Natural killer cell treated with Interleukin-12 subunit alpha and Interleukin-12 subunit beta and Interleukin-15 and Interleukin-18, amount 100 ng/mL, for 72 hours (primary cell): ENCODE measurements at regions not wholly inside any gene's neighbourhood (a gene's known extent, or its start where the extent isn't known, plus 50 kb on each side); places are given as distances from the start of the nearest gene placed in this dataset.
"Not testable (repeated sequence)": the region's sequence is repeated elsewhere in the genome, so short reads cannot be mapped to it uniquely, and the experiment has no call there.

Experiments used
- ATAC-seq, 2 donors: fragments of 150-1000 bp; cut with Tn5 transposase in 1 of 2; sonication (Bioruptor Pico), chemical (Tn5 transposase) in 1 of 2; 2 replicates each; pipeline ENCODE4 v1.10.0; 2021
- DNase-seq: peaks from one replicate; pipeline ENCODE4 v3.0.0; 2022; ENCODE audit warnings: low spot score
- H3K27ac Mint-ChIP-seq, 2 donors: 1 replicate in 1 of 2; 2 replicates in 1 of 2; pipeline ENCODE4 v1.8.0; 2022; ENCODE audit warnings: mixed read lengths in 2 of 2, mild to moderate bottlenecking in 1 of 2, moderate library complexity in 1 of 2
- H3K27me3 Mint-ChIP-seq, 2 donors: 1 replicate in 1 of 2; 2 replicates in 1 of 2; pipeline ENCODE4 v1.8.0; 2022; ENCODE audit warnings: mixed read lengths in 2 of 2
- H3K36me3 Mint-ChIP-seq: one replicate; pipeline ENCODE4 v1.8.0; 2022; ENCODE audit warnings: mixed read lengths
- H3K4me1 Mint-ChIP-seq, 2 donors: 1 replicate in 1 of 2; 2 replicates in 1 of 2; pipeline ENCODE4 v1.8.0; 2022; ENCODE audit warnings: low read depth in 2 of 2, mixed read lengths in 2 of 2, mild to moderate bottlenecking in 1 of 2
- H3K4me3 Mint-ChIP-seq: one replicate; pipeline ENCODE4 v1.8.0; 2022; ENCODE audit warnings: mixed read lengths
- H3K9me3 Mint-ChIP-seq: 2 replicates; pipeline ENCODE4 v1.8.0; 2022; ENCODE audit warnings: mixed read lengths

- H3K4me1 Mint-ChIP-seq, DNase-seq, ATAC-seq, H3K4me3 Mint-ChIP-seq, H3K27ac Mint-ChIP-seq, H3K27me3 Mint-ChIP-seq: not testable (repeated sequence)
- Mint-ChIP-seq H3K36me3 (peaks cover 93% of the 10 kb centered on the region), H3K9me3 (peaks cover 89% of the 10 kb centered on the region)
Observed at GRCh38 chr22:10722804-10723203, 4805.2 kb upstream of the OR11H1 start.

- H3K27me3 Mint-ChIP-seq, ATAC-seq, H3K4me1 Mint-ChIP-seq, H3K4me3 Mint-ChIP-seq, DNase-seq, H3K27ac Mint-ChIP-seq: not testable (repeated sequence)
- Mint-ChIP-seq H3K36me3 (peaks cover 93% of the 10 kb centered on the region), H3K9me3 (peaks cover 89% of the 10 kb centered on the region)
Observed at GRCh38 chr22:10723966-10724365, 4804.0 kb upstream of the OR11H1 start.

GRCh38 chr22:10727393-10727792 lies 4800.6 kb upstream of the OR11H1 start:
- H3K4me3 Mint-ChIP-seq, result no peak overlapping the region
- peaks cover 75% of the 10 kb centered on the region for H3K9me3 Mint-ChIP-seq
- ATAC-seq (peak in 1 of 2 donors; percentile 59), DNase-seq (no peak)
- H3K27ac Mint-ChIP-seq, result no peak overlapping the region
- H3K27me3 Mint-ChIP-seq, result no peaks in the 10 kb centered on the region
- H3K36me3 Mint-ChIP-seq, result peaks cover 86% of the 10 kb centered on the region
- no peaks in the 10 kb centered on the region for H3K4me1 Mint-ChIP-seq

- Mint-ChIP-seq H3K9me3 (peaks cover 53% of the 10 kb centered on the region), H3K36me3 (peaks cover 67% of the 10 kb centered on the region)
- not testable (repeated sequence) for H3K27ac Mint-ChIP-seq, H3K4me3 Mint-ChIP-seq, DNase-seq, ATAC-seq, H3K4me1 Mint-ChIP-seq, H3K27me3 Mint-ChIP-seq
Observed at GRCh38 chr22:10729979-10730378, 4798.0 kb upstream of the OR11H1 start.

GRCh38 chr22:10730706-10731105 lies 4797.3 kb upstream of the OR11H1 start:
- not testable (repeated sequence) for H3K27me3 Mint-ChIP-seq, H3K27ac Mint-ChIP-seq, DNase-seq, H3K4me1 Mint-ChIP-seq, H3K4me3 Mint-ChIP-seq, ATAC-seq
- peaks cover 50% of the 10 kb centered on the region for H3K9me3 Mint-ChIP-seq
- peaks cover 61% of the 10 kb centered on the region for H3K36me3 Mint-ChIP-seq

GRCh38 chr22:10731246-10731974 lies 4796.6 kb upstream of the OR11H1 start:
- H3K4me1 Mint-ChIP-seq, H3K4me3 Mint-ChIP-seq, H3K27ac Mint-ChIP-seq, DNase-seq, H3K27me3 Mint-ChIP-seq: not testable (repeated sequence)
- ATAC-seq, result peak in 1 of 2 donors; percentile 29
- Mint-ChIP-seq H3K36me3 (peaks cover 54% of the 10 kb centered on the region), H3K9me3 (peaks cover 48% of the 10 kb centered on the region)

GRCh38 chr22:10735075-10735474 lies 4792.9 kb upstream of the OR11H1 start:
- not testable (repeated sequence) for H3K27me3 Mint-ChIP-seq, H3K4me1 Mint-ChIP-seq, DNase-seq, H3K4me3 Mint-ChIP-seq, H3K27ac Mint-ChIP-seq, ATAC-seq
- peaks cover 29% of the 10 kb centered on the region for H3K9me3 Mint-ChIP-seq
- H3K36me3 Mint-ChIP-seq, result peaks cover 35% of the 10 kb centered on the region

GRCh38 chr22:10736879-10737278 lies 4791.1 kb upstream of the OR11H1 start:
- peaks cover 27% of the 10 kb centered on the region for H3K9me3 Mint-ChIP-seq
- ATAC-seq, H3K4me1 Mint-ChIP-seq, DNase-seq, H3K27me3 Mint-ChIP-seq, H3K27ac Mint-ChIP-seq, H3K4me3 Mint-ChIP-seq: not testable (repeated sequence)
- H3K36me3 Mint-ChIP-seq, result peaks cover 34% of the 10 kb centered on the region

GRCh38 chr22:10737931-10738330 lies 4790.1 kb upstream of the OR11H1 start:
- not testable (repeated sequence) for H3K27ac Mint-ChIP-seq, DNase-seq, H3K4me1 Mint-ChIP-seq, H3K4me3 Mint-ChIP-seq, ATAC-seq, H3K27me3 Mint-ChIP-seq
- Mint-ChIP-seq H3K36me3 (peaks cover 32% of the 10 kb centered on the region), H3K9me3 (peaks cover 29% of the 10 kb centered on the region)

- Mint-ChIP-seq H3K4me3 (no peak overlapping the region), H3K36me3 (peaks cover 45% of the 10 kb centered on the region), H3K4me1 (no peaks in the 10 kb centered on the region), H3K9me3 (peaks cover 33% of the 10 kb centered on the region), H3K27ac (no peak overlapping the region), H3K27me3 (no peaks in the 10 kb centered on the region)
- ATAC-seq, result peak in 1 of 2 donors; percentile 34
- DNase-seq, result no peak
Observed at GRCh38 chr22:10741210-10741609, 4786.8 kb upstream of the OR11H1 start.

- Mint-ChIP-seq H3K36me3 (peaks cover 50% of the 10 kb centered on the region), H3K9me3 (peaks cover 37% of the 10 kb centered on the region)
- H3K27me3 Mint-ChIP-seq, H3K27ac Mint-ChIP-seq, DNase-seq, H3K4me3 Mint-ChIP-seq, H3K4me1 Mint-ChIP-seq: not testable (repeated sequence)
- peak; percentile 58 to 64 for ATAC-seq
Observed at GRCh38 chr22:10741776-10742630, 4786.0 kb upstream of the OR11H1 start.

- not testable (repeated sequence) for H3K4me3 Mint-ChIP-seq, ATAC-seq, H3K4me1 Mint-ChIP-seq, H3K27me3 Mint-ChIP-seq, H3K27ac Mint-ChIP-seq, DNase-seq
- Mint-ChIP-seq H3K9me3 (peaks cover 20% of the 10 kb centered on the region), H3K36me3 (peaks cover 31% of the 10 kb centered on the region)
Observed at GRCh38 chr22:10746382-10746781, 4781.6 kb upstream of the OR11H1 start.

- ATAC-seq, result not testable (repeated sequence)
- peaks cover 24% of the 10 kb centered on the region for H3K9me3 Mint-ChIP-seq
- H3K36me3 Mint-ChIP-seq, result peaks cover 31% of the 10 kb centered on the region
Observed at GRCh38 chr22:10747227-10747626, 4780.8 kb upstream of the OR11H1 start.

GRCh38 chr22:10748751-10749150 lies 4779.2 kb upstream of the OR11H1 start:
- H3K36me3 Mint-ChIP-seq, result peaks cover 22% of the 10 kb centered on the region
- DNase-seq, H3K27ac Mint-ChIP-seq, H3K27me3 Mint-ChIP-seq, ATAC-seq, H3K4me1 Mint-ChIP-seq, H3K4me3 Mint-ChIP-seq: not testable (repeated sequence)
- peaks cover 21% of the 10 kb centered on the region for H3K9me3 Mint-ChIP-seq

More at GRCh38 chr22:10747227-10747626, 4780.8 kb upstream of the OR11H1 start:
- DNase-seq, H3K4me1 Mint-ChIP-seq, H3K27me3 Mint-ChIP-seq, H3K4me3 Mint-ChIP-seq, H3K27ac Mint-ChIP-seq: not testable (repeated sequence)
